Caco-2 (cell line): ENCODE measurements at regions not wholly inside any gene's neighbourhood (a gene's known extent, or its start where the extent isn't known, plus 50 kb on each side); places are given as distances from the start of the nearest gene placed in this dataset.

Experiments
- BruUV-seq: library from RNA; stranded (reverse); fragments of 400-500 nt; replicated peaks from 2 replicates; lab custom pipeline; 2021; lab: Mats Ljungman, UMichigan
- CTCF ChIA-PET: fragments of 300-600 bp; sonication (Branson Sonifier 250); formaldehyde crosslinking; loops from one replicate; lab custom pipeline; 2022; ENCODE audit warnings: antibody characterized with exemption; lab: Charles Lee
- POLR2A ChIA-PET: fragments of 300-600 bp; sonication (Branson Sonifier 250); formaldehyde crosslinking; loops from one replicate; lab custom pipeline; 2022; ENCODE audit warnings: antibody characterized with exemption; lab: Charles Lee
- DNase-seq, 2 experiments: peaks; one replicate each; pipeline versions ENCODE4 v3.0.0 to v3.0.0-alpha.2; 2020 to 2022
- H3K27me3 ChIP-seq: replicated peaks from 2 replicates; pipeline ENCODE4 v1.6.0; 2011; ENCODE audit warnings: low read length; ENCODE audit not compliant: control insufficient read depth, insufficient read depth
- H3K36me3 ChIP-seq: 2 replicates; pipeline ENCODE4 v1.5.1; 2011; ENCODE audit warnings: low read length; ENCODE audit not compliant: control insufficient read depth, insufficient read depth
- H3K4me1 ChIP-seq: fragments of 250-450 bp; sonication (Bioruptor Pico); 2 replicates; pipeline ENCODE4 v1.5.1; 2020; ENCODE audit warnings: mild to moderate bottlenecking
- H3K4me3 ChIP-seq: 2 replicates; pipeline ENCODE4 v1.5.1; 2011; ENCODE audit warnings: low read depth, mild to moderate bottlenecking, control low read depth, low read length
- H3K9me3 ChIP-seq: fragments of 250-450 bp; sonication (Bioruptor Pico); 2 replicates; pipeline ENCODE4 v1.5.1; 2020; ENCODE audit warnings: mild to moderate bottlenecking, moderate library complexity
- H3K27ac Mint-ChIP-seq: one replicate; pipeline ENCODE4 v1.8.0; 2022; ENCODE audit warnings: mixed read lengths; ENCODE audit not compliant: unreplicated experiment
- H3K27me3 Mint-ChIP-seq: one replicate; pipeline ENCODE4 v1.8.0; 2022; ENCODE audit warnings: mixed read lengths; ENCODE audit not compliant: insufficient read depth, unreplicated experiment
- H3K36me3 Mint-ChIP-seq: one replicate; pipeline ENCODE4 v1.8.0; 2022; ENCODE audit warnings: mild to moderate bottlenecking, mixed read lengths; ENCODE audit not compliant: insufficient read depth, unreplicated experiment
- H3K4me1 Mint-ChIP-seq: one replicate; pipeline ENCODE4 v1.8.0; 2022; ENCODE audit warnings: low read depth, mixed read lengths; ENCODE audit not compliant: unreplicated experiment
- H3K4me3 Mint-ChIP-seq: one replicate; pipeline ENCODE4 v1.8.0; 2022; ENCODE audit warnings: mild to moderate bottlenecking, moderate library complexity, mixed read lengths; ENCODE audit not compliant: unreplicated experiment
- H3K9me3 Mint-ChIP-seq: one replicate; pipeline ENCODE4 v1.8.0; 2022; ENCODE audit warnings: mixed read lengths; ENCODE audit not compliant: unreplicated experiment
- CTCF ChIP-seq, 2 experiments: fragments of 200-600 bp in 1 of 2; IDR thresholded peaks; 1 replicate in 1 of 2; 2 replicates in 1 of 2; pipeline versions ENCODE4 v1.5.1 to v1.8.0; 2011 to 2022; ENCODE audit warnings: antibody characterized with exemption in 1 of 2, control low read depth in 1 of 2, inconsistent platforms in 1 of 2, low read depth in 1 of 2, low read length in 1 of 2, mild to moderate bottlenecking in 1 of 2, moderate library complexity in 1 of 2; ENCODE audit not compliant: insufficient read depth in 1 of 2, severe bottlenecking in 1 of 2, unreplicated experiment in 1 of 2
- intact Hi-C: fragments of 100-400 bp; cut with micrococcal nuclease; formaldehyde crosslinking; loops from one replicate; pipeline ENCODE4 v1.10.0; 2022; ENCODE audit not compliant: unreplicated experiment

- POLR2A ChIA-PET: no interaction called here
- no peaks in the 10 kb centered on the region for H3K36me3 Mint-ChIP-seq
- no peaks in the 10 kb centered on the region for H3K27me3 Mint-ChIP-seq
- H3K9me3 Mint-ChIP-seq: peaks cover 9% of the 10 kb centered on the region
- H3K4me1 Mint-ChIP-seq: no peaks in the 10 kb centered on the region
- no peak for DNase-seq
- H3K4me1 ChIP-seq: no peaks in the 10 kb centered on the region
- no TSS peak for BruUV-seq
- TF ChIP-seq CTCF (IDR thresholded peaks at IDR 0.05; ENCODE audit: insufficient read depth in 1 of 2, low read depth in 1 of 2, low read length in 1 of 2, severe bottlenecking in 1 of 2, unreplicated experiment in 1 of 2): no peak
- H3K27ac Mint-ChIP-seq: no peak overlapping the region
- intact Hi-C loops: no loop called here
- H3K9me3 ChIP-seq: no peaks in the 10 kb centered on the region
- CTCF ChIA-PET: no interaction called here
- H3K4me3 Mint-ChIP-seq: no peak overlapping the region
- H3K36me3 ChIP-seq: no peaks in the 10 kb centered on the region
- H3K27me3 ChIP-seq: no peaks in the 10 kb centered on the region; the same call in 1 of the 2 replicates
- no peak overlapping the region for H3K4me3 ChIP-seq
Observed at GRCh38 chr4:141962486-141962885, 326.1 kb downstream of the IL15 start.

GRCh38 chr4:141971869-141972268, 335.5 kb downstream of the IL15 start:
- no peak overlapping the region for H3K27ac Mint-ChIP-seq
- H3K36me3 Mint-ChIP-seq: no peaks in the 10 kb centered on the region
- no peak for DNase-seq
- H3K9me3 Mint-ChIP-seq: peaks cover 14% of the 10 kb centered on the region
- TF ChIP-seq CTCF (IDR thresholded peaks at IDR 0.05; ENCODE audit: insufficient read depth in 1 of 2, low read depth in 1 of 2, low read length in 1 of 2, severe bottlenecking in 1 of 2, unreplicated experiment in 1 of 2): no peak
- no peaks in the 10 kb centered on the region for H3K36me3 ChIP-seq
- H3K9me3 ChIP-seq: no peaks in the 10 kb centered on the region
- H3K4me3 Mint-ChIP-seq: no peak overlapping the region
- no peaks in the 10 kb centered on the region for H3K27me3 Mint-ChIP-seq
- no TSS peak for BruUV-seq
- H3K4me1 ChIP-seq: no peaks in the 10 kb centered on the region
- ChIA-PET CTCF (no interaction called here), POLR2A (no interaction called here)
- no peaks in the 10 kb centered on the region for H3K4me1 Mint-ChIP-seq
- no peaks in the 10 kb centered on the region for H3K27me3 ChIP-seq
- intact Hi-C loops: no loop called here
- no peak overlapping the region for H3K4me3 ChIP-seq

GRCh38 chr4:141972950-141973349, 336.6 kb downstream of the IL15 start:
- Mint-ChIP-seq H3K36me3 (no peaks in the 10 kb centered on the region), H3K27ac (no peak overlapping the region), H3K4me1 (no peaks in the 10 kb centered on the region), H3K9me3 (peaks cover 10% of the 10 kb centered on the region), H3K27me3 (no peaks in the 10 kb centered on the region), H3K4me3 (no peak overlapping the region)
- POLR2A ChIA-PET: no interaction called here
- no peak overlapping the region for H3K4me3 ChIP-seq
- no peaks in the 10 kb centered on the region for H3K4me1 ChIP-seq
- H3K27me3 ChIP-seq: no peaks in the 10 kb centered on the region
- no peaks in the 10 kb centered on the region for H3K9me3 ChIP-seq
- no peaks in the 10 kb centered on the region for H3K36me3 ChIP-seq
- DNase-seq: no peak
- intact Hi-C loops: no loop called here
- BruUV-seq: no TSS peak
- no peak for TF ChIP-seq CTCF (IDR thresholded peaks at IDR 0.05; ENCODE audit: insufficient read depth in 1 of 2, low read depth in 1 of 2, low read length in 1 of 2, severe bottlenecking in 1 of 2, unreplicated experiment in 1 of 2)
- CTCF ChIA-PET: no interaction called here
